DND-41 (cell line): ENCODE measurements at regions not wholly inside any gene's neighbourhood (a gene's known extent, or its start where the extent isn't known, plus 50 kb on each side); places are given as distances from the start of the nearest gene placed in this dataset.

Source experiments
- ATAC-seq: fragments of 200-7000 bp; cut with Tn5 transposase; 3 replicates; pipeline ENCODE4 v1.9.1; 2021; ENCODE audit warnings: low read depth; ENCODE audit not compliant: insufficient read depth
- DNase-seq: peaks from one replicate; pipeline ENCODE4 v3.0.0-alpha.2; 2020
- H2AFZ ChIP-seq: 2 replicates; pipeline ENCODE4 v1.6.0; 2012; ENCODE audit warnings: low read depth, low read length
- H3K27ac ChIP-seq: 2 replicates; pipeline ENCODE4 v1.5.1; 2012; ENCODE audit warnings: low read length, inconsistent platforms
- H3K27me3 ChIP-seq: fragments of 200-600 bp; sonication (generic); 2 replicates; pipeline ENCODE4 v1.6.0; 2012; ENCODE audit warnings: low read length, mild to moderate bottlenecking, inconsistent platforms; ENCODE audit not compliant: insufficient read depth, poor library complexity
- H3K36me3 ChIP-seq: 2 replicates; pipeline ENCODE4 v1.5.1; 2012; ENCODE audit warnings: low read length, inconsistent platforms; ENCODE audit not compliant: insufficient read depth
- H3K4me1 ChIP-seq: 2 replicates; pipeline ENCODE4 v1.5.1; 2012; ENCODE audit warnings: mild to moderate bottlenecking, low read length; ENCODE audit not compliant: insufficient read depth
- H3K4me2 ChIP-seq: 2 replicates; pipeline ENCODE4 v1.6.0; 2012; ENCODE audit warnings: mild to moderate bottlenecking, moderate library complexity, low read length, inconsistent platforms; ENCODE audit not compliant: insufficient read depth
- H3K4me3 ChIP-seq, 2 experiments: fragments of 200-600 bp in 1 of 2; shearing (Covaris generic) in 1 of 2; 2 replicates each; pipeline ENCODE4 v1.5.1; 2012 to 2016; ENCODE audit warnings: inconsistent platforms in 2 of 2, low read length in 2 of 2, mild to moderate bottlenecking in 2 of 2, low read depth in 1 of 2, moderate library complexity in 1 of 2
- H3K79me2 ChIP-seq: 2 replicates; pipeline ENCODE4 v1.6.0; 2012; ENCODE audit warnings: low read length, inconsistent platforms; ENCODE audit not compliant: insufficient read depth
- H3K9ac ChIP-seq: 2 replicates; pipeline ENCODE4 v1.6.0; 2012; ENCODE audit warnings: low read depth, mild to moderate bottlenecking, inconsistent platforms, low read length, moderate library complexity
- H3K9me3 ChIP-seq: 2 replicates; pipeline ENCODE4 v1.5.1; 2012; ENCODE audit warnings: low read length, moderate library complexity, mild to moderate bottlenecking, inconsistent platforms; ENCODE audit not compliant: insufficient read depth, severe bottlenecking
- H4K20me1 ChIP-seq: 2 replicates; pipeline ENCODE4 v1.6.0; 2012; ENCODE audit warnings: low read length; ENCODE audit not compliant: insufficient read depth
- CTCF ChIP-seq: IDR thresholded peaks from 2 replicates; pipeline ENCODE4 v1.5.1; 2012; ENCODE audit warnings: borderline replicate concordance, low read length, moderate library complexity, mild to moderate bottlenecking; ENCODE audit not compliant: poor library complexity, severe bottlenecking; ENCODE audit errors: extremely low read depth
- EZH2 ChIP-seq: IDR thresholded peaks from 3 replicates; pipeline ENCODE4 v1.6.1; 2012; ENCODE audit warnings: borderline replicate concordance, low read depth, mild to moderate bottlenecking, moderate library complexity, low read length, inconsistent platforms; ENCODE audit not compliant: severe bottlenecking

GRCh38 chr6:40183902-40184301 lies 249.6 kb upstream of the MOCS1 start:
- Histone ChIP-seq H4K20me1 (no peaks in the 10 kb centered on the region), H3K4me2 (no peak overlapping the region), H3K4me3 (no peak overlapping the region), H3K27ac (no peak overlapping the region), H3K27me3 (peaks cover 5% of the 10 kb centered on the region), H3K4me1 (no peaks in the 10 kb centered on the region), H3K9ac (no peak overlapping the region), H3K36me3 (no peaks in the 10 kb centered on the region), H3K79me2 (no peaks in the 10 kb centered on the region), H3K9me3 (peaks cover 6% of the 10 kb centered on the region), H2AFZ (no peak overlapping the region)
- TF ChIP-seq EZH2: no peak
- DNase-seq (no peak), ATAC-seq (no peak)

GRCh38 chr6:40181367-40181766 lies 247.1 kb upstream of the MOCS1 start:
- no peak for DNase-seq
- H4K20me1 ChIP-seq: no peaks in the 10 kb centered on the region

GRCh38 chr6:40180271-40180670 lies 246.0 kb upstream of the MOCS1 start:
- H3K79me2 ChIP-seq: no peaks in the 10 kb centered on the region
- H4K20me1 ChIP-seq: no peaks in the 10 kb centered on the region
- no peak for ATAC-seq
- H3K9me3 ChIP-seq: peaks cover 6% of the 10 kb centered on the region
- H3K4me2 ChIP-seq: no peak overlapping the region
- TF ChIP-seq EZH2 (no peak), CTCF (no peak)
- H3K36me3 ChIP-seq: no peaks in the 10 kb centered on the region
- peaks cover 5% of the 10 kb centered on the region for H3K27me3 ChIP-seq
- H3K4me3 ChIP-seq: no peak overlapping the region
- H2AFZ ChIP-seq: no peak overlapping the region
- no peaks in the 10 kb centered on the region for H3K4me1 ChIP-seq
- H3K9ac ChIP-seq: no peak overlapping the region
- H3K27ac ChIP-seq: no peak overlapping the region
- no peak for DNase-seq

More at GRCh38 chr6:40181367-40181766, 247.1 kb upstream of the MOCS1 start:
- no peak overlapping the region for H2AFZ ChIP-seq
- H3K4me3 ChIP-seq: no peak overlapping the region
- no peaks in the 10 kb centered on the region for H3K4me1 ChIP-seq
- ATAC-seq: no peak
- peaks cover 5% of the 10 kb centered on the region for H3K27me3 ChIP-seq
- no peak overlapping the region for H3K27ac ChIP-seq
- H3K4me2 ChIP-seq: no peak overlapping the region
- H3K79me2 ChIP-seq: no peaks in the 10 kb centered on the region
- peaks cover 6% of the 10 kb centered on the region for H3K9me3 ChIP-seq
- TF ChIP-seq EZH2 (no peak), CTCF (no peak)
- H3K9ac ChIP-seq: no peak overlapping the region
- H3K36me3 ChIP-seq: no peaks in the 10 kb centered on the region

GRCh38 chr6:40179496-40179895 lies 245.2 kb upstream of the MOCS1 start:
- H4K20me1 ChIP-seq: no peaks in the 10 kb centered on the region
- H3K36me3 ChIP-seq: no peaks in the 10 kb centered on the region
- H3K4me3 ChIP-seq: no peak overlapping the region
- no peaks in the 10 kb centered on the region for H3K4me1 ChIP-seq
- H2AFZ ChIP-seq: no peak overlapping the region
- H3K4me2 ChIP-seq: no peak overlapping the region
- ATAC-seq: no peak
- peaks cover 5% of the 10 kb centered on the region for H3K27me3 ChIP-seq
- no peak overlapping the region for H3K9ac ChIP-seq
- H3K27ac ChIP-seq: no peak overlapping the region
- peaks cover 6% of the 10 kb centered on the region for H3K9me3 ChIP-seq
- TF ChIP-seq EZH2: no peak
- no peak for TF ChIP-seq CTCF
- no peaks in the 10 kb centered on the region for H3K79me2 ChIP-seq
- no peak for DNase-seq
